Thyroid gland (tissue), 4 donors: ENCODE measurements at regions not wholly inside any gene's neighbourhood (a gene's known extent, or its start where the extent isn't known, plus 50 kb on each side); places are given as distances from the start of the nearest gene placed in this dataset.

Experiments used
- DNase-seq, 2 donors: peaks; one replicate each; pipeline ENCODE4 v3.0.0-alpha.2; 2019
- H3K27ac ChIP-seq, 3 donors: fragments of 200-600 bp; sonication (generic); 1 replicate in 2 of 3; 2 replicates in 1 of 3; pipeline ENCODE4 v1.5.1; 2016 to 2019; ENCODE audit warnings: mild to moderate bottlenecking in 1 of 3, moderate library complexity in 1 of 3
- H3K27me3 ChIP-seq: fragments of 200-600 bp; sonication (generic); one replicate; pipeline ENCODE4 v1.5.1; 2019
- H3K36me3 ChIP-seq, 2 donors: fragments of 200-600 bp; sonication (generic); one replicate each; pipeline ENCODE4 v1.5.1; 2016 to 2019
- H3K4me1 ChIP-seq, 2 donors: fragments of 200-600 bp; sonication (generic); one replicate each; pipeline ENCODE4 v1.5.1; 2017 to 2019
- H3K4me3 ChIP-seq, 3 donors: fragments of 200-600 bp; sonication (generic); replicated peaks in 1 of 3; 1 replicate in 2 of 3; 2 replicates in 1 of 3; pipeline ENCODE4 v1.5.1; 2016; ENCODE audit warnings: mild to moderate bottlenecking in 1 of 3
- H3K9me3 ChIP-seq: fragments of 200-600 bp; sonication (generic); one replicate; pipeline ENCODE4 v1.5.1; 2017
- CTCF ChIP-seq, 6 experiments: fragments of 200-600 bp in 3 of 6; fragments of 450-650 bp in 3 of 6; sonication (generic) in 3 of 6; IDR thresholded peaks; one replicate each; pipeline ENCODE4 v1.5.1; 2016 to 2019; ENCODE audit warnings: antibody characterized with exemption in 6 of 6, mild to moderate bottlenecking in 2 of 6, inconsistent platforms in 1 of 6, moderate library complexity in 1 of 6
- POLR2A ChIP-seq, 2 donors: fragments of 450-650 bp; IDR thresholded peaks; one replicate each; pipeline ENCODE4 v1.6.1; 2017; ENCODE audit warnings: antibody characterized with exemption in 2 of 2, mild to moderate bottlenecking in 2 of 2, moderate library complexity in 1 of 2
- WGBS, 2 donors: methylation state at CpG; one replicate each; pipeline ENCODE4 v1.1.5; 2017; 5-methylcytosine and 5-hydroxymethylcytosine counted together
- intact Hi-C: fragments of 100-400 bp; cut with DNase I; formaldehyde crosslinking; loops from one replicate; pipeline ENCODE4 v1.15.1; 2023

GRCh38 chr18:75527848-75528685, 100.6 kb upstream of the SMIM21 start:
- H3K4me1 ChIP-seq, result no peaks in the 10 kb centered on the region
- no peak for DNase-seq
- H3K9me3 ChIP-seq, result no peaks in the 10 kb centered on the region
- TF ChIP-seq CTCF (IDR thresholded peaks at IDR 0.05) (no peak), POLR2A (IDR thresholded peaks at IDR 0.05) (no peak)
- 84 to 86% methylated on average over 6 of the region's 6 CpGs for WGBS, 2 donors
- no peaks in the 10 kb centered on the region for H3K36me3 ChIP-seq
- no peak overlapping the region for H3K27ac ChIP-seq
- no peak overlapping the region for H3K4me3 ChIP-seq
- no peaks in the 10 kb centered on the region for H3K27me3 ChIP-seq
- intact Hi-C loops, result no loop called here

- no peak for DNase-seq
- intact Hi-C loops, result no loop called here
- Histone ChIP-seq H3K27me3 (no peaks in the 10 kb centered on the region), H3K4me3 (no peak overlapping the region), H3K36me3 (no peaks in the 10 kb centered on the region), H3K27ac (no peak overlapping the region), H3K9me3 (no peaks in the 10 kb centered on the region), H3K4me1 (no peaks in the 10 kb centered on the region)
- TF ChIP-seq CTCF (IDR thresholded peaks at IDR 0.05), result no peak
- no peak for TF ChIP-seq POLR2A (IDR thresholded peaks at IDR 0.05)
- WGBS, 2 donors, result 88 to 97% methylated on average over 6 of the region's 6 CpGs
Observed at GRCh38 chr18:75526038-75526437, 98.5 kb upstream of the SMIM21 start.

DNA sequence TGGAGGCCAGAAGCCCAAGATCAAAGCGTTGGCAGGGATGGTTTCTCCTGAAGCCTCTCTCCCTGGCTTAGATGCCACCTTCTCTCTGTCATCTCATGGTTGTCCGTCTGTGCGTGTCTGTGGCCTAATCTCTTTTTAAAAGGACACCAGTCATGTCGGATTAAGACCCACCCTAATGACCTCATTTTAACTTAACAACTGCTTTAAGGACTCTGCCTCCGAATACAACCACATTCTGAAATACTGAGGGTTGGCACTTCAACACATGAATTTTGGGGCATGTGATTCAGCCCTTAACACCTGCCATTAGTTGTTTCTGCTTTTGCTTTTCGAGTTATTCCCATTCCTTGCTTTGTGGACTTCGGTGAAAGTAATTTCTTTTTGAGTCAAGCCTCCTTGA, 97.8 kb upstream of the SMIM21 start:
- no peak overlapping the region for H3K4me3 ChIP-seq
- WGBS, 2 donors, result 92 to 94% methylated on average over 7 of the region's 7 CpGs

DNA sequence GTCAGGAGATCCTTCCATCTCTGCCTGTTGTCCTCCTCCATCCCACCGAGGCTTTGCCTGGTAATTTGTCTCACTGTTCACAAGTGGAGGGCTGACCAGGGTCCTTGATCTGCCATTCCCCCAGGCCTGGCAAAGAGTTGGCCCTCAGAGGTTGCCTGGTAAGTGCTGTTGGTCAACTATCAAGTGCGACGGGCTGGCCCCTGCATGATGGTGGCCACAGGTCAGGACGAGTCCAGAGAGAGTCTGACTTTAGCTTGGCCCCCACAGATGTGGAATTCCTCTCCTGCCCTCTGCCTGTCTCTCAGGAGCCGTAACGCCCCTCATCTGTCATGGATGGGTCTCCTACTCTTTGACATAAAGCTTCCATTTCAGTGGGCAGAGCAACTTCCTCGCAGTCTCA, 97.3 kb upstream of the SMIM21 start:
- TF ChIP-seq CTCF (IDR thresholded peaks at IDR 0.05) (no peak), POLR2A (IDR thresholded peaks at IDR 0.05) (no peak)
- no peak for DNase-seq
- no peak overlapping the region for H3K27ac ChIP-seq
- no peak overlapping the region for H3K4me3 ChIP-seq
- no peaks in the 10 kb centered on the region for H3K4me1 ChIP-seq
- H3K36me3 ChIP-seq, result no peaks in the 10 kb centered on the region
- WGBS, 2 donors, result 92 to 94% methylated on average over 6 to 7 of the region's 7 CpGs
- no peaks in the 10 kb centered on the region for H3K9me3 ChIP-seq
- no peaks in the 10 kb centered on the region for H3K27me3 ChIP-seq
- intact Hi-C loops, result no loop called here

More for the DNA sequence above, 97.8 kb upstream of the SMIM21 start:
- Histone ChIP-seq H3K9me3 (no peaks in the 10 kb centered on the region), H3K27me3 (no peaks in the 10 kb centered on the region), H3K36me3 (no peaks in the 10 kb centered on the region), H3K4me1 (no peaks in the 10 kb centered on the region), H3K27ac (no peak overlapping the region)
- no peak for TF ChIP-seq POLR2A (IDR thresholded peaks at IDR 0.05)
- TF ChIP-seq CTCF (IDR thresholded peaks at IDR 0.05), result no peak
- DNase-seq, result no peak
- intact Hi-C loops, result no loop called here

DNA sequence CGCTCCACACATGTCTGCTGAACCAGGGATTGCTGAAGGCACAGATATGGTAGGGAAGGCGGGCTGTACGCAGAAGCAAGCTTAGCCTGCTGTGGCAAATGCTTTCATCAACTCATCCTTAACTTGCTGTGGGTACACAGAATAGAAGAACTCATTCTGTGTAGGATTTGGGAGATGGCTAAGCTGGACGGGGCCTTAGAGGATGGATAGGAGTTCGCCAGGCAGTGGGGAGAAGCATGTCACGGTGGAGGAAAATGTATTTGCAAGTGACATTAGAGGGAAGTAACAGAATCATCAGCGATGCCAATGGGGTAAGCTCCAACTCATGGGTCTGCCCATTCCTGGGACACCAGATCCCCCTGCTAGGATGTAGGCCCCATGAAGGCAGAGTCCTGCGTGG, 96.7 kb upstream of the SMIM21 start:
- Histone ChIP-seq H3K27me3 (no peaks in the 10 kb centered on the region), H3K27ac (no peak overlapping the region), H3K36me3 (no peaks in the 10 kb centered on the region), H3K9me3 (no peaks in the 10 kb centered on the region), H3K4me1 (no peaks in the 10 kb centered on the region), H3K4me3 (no peak overlapping the region)
- no peak for DNase-seq
- WGBS, 2 donors, result 97% methylated on average over 8 of the region's 8 CpGs
- intact Hi-C loops, result no loop called here
- TF ChIP-seq CTCF (IDR thresholded peaks at IDR 0.05) (no peak), POLR2A (IDR thresholded peaks at IDR 0.05) (no peak)
